ENCODE measurements at regions not wholly inside any gene's neighbourhood (a gene's known extent, or its start where the extent isn't known, plus 50 kb on each side); places are given as distances from the start of the nearest gene placed in this dataset.

DNA sequence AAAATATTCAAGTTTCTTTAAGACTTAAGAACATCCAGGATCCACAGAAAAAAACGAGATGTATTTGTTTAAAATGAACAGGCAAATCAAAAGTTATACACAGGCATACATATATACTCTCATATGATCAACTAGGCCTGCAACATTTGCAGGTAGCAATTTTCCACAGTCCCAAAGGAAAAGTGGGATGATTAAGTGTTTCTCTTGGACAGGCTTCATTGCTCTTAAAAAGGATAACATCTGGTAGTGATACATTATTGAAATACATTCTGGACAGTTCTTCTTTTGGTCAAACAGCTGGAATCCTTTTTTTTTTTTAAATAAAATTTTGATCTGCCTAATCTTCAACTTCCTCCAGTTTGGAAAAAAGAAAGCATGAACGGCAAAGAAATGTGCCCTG, 114.8 kb upstream of the TDRD3 start:
- TF ChIP-seq, protein P1, sequence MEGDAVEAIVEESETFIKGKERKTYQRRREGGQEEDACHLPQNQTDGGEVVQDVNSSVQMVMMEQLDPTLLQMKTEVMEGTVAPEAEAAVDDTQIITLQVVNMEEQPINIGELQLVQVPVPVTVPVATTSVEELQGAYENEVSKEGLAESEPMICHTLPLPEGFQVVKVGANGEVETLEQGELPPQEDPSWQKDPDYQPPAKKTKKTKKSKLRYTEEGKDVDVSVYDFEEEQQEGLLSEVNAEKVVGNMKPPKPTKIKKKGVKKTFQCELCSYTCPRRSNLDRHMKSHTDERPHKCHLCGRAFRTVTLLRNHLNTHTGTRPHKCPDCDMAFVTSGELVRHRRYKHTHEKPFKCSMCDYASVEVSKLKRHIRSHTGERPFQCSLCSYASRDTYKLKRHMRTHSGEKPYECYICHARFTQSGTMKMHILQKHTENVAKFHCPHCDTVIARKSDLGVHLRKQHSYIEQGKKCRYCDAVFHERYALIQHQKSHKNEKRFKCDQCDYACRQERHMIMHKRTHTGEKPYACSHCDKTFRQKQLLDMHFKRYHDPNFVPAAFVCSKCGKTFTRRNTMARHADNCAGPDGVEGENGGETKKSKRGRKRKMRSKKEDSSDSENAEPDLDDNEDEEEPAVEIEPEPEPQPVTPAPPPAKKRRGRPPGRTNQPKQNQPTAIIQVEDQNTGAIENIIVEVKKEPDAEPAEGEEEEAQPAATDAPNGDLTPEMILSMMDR (IDR thresholded peaks at IDR 0.05; ENCODE audit: low read length, missing control alignments) = no peak
- no peak for DNase-seq (ENCODE audit: low read depth)
- no peak overlapping the region for H3K4me3 ChIP-seq (replicated peaks; ENCODE audit: low read depth, low read length)

- H3K4me3 ChIP-seq (replicated peaks; ENCODE audit: low read depth, low read length) = no peak overlapping the region
- TF ChIP-seq, protein P1 (IDR thresholded peaks at IDR 0.05; ENCODE audit: low read length, missing control alignments) = no peak
- DNase-seq (ENCODE audit: low read depth) = no peak
Measured at GRCh38 chr13:60282708-60283107, 114.3 kb upstream of the TDRD3 start.

DNA sequence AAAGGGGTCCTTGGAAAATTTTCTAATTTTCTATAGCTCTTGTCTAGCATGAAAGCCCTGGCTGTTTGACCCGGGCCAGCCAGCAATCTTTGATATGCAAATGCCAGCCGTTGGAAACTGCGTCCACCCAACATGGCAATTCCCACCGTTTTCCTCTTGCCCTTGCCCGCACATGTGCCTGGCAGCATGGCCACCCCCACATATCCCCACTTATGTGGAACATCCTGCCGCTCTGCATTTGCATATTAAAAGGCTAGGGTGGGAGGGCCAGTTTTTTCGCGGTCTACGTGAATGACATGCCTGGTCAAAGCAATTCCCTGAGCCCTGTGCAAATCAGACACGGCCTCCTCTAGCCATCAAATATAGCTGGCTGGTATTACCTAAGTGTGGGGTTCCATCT, 110.3 kb upstream of the TDRD3 start:
- no peak for DNase-seq (ENCODE audit: low read depth)
- H3K4me3 ChIP-seq (replicated peaks; ENCODE audit: low read depth, low read length) = no peak overlapping the region
- TF ChIP-seq, protein P1 (IDR thresholded peaks at IDR 0.05; ENCODE audit: low read length, missing control alignments) = no peak

DNA sequence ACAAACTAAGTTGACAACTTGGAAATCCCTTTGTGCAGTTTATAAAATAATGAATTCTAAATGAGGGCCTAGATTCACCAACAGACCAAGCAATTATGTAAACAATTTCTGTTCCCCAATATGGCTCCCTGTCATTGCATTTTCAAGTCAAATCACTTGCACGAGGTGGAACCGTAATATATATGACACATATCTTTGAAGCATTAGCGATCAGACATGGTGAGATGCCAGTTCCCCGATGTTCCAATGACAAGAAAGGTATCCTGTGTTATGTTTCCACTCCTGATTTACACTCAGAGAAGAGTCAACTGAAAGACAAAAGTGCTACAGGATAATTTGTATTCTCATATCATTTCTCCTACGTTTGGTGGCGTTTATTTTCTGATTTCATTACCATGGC, 108.5 kb upstream of the TDRD3 start:
- TF ChIP-seq, protein P1 (IDR thresholded peaks at IDR 0.05; ENCODE audit: low read length, missing control alignments) = no peak
- no peak overlapping the region for H3K4me3 ChIP-seq (replicated peaks; ENCODE audit: low read depth, low read length)
- no peak for DNase-seq (ENCODE audit: low read depth)

DNA sequence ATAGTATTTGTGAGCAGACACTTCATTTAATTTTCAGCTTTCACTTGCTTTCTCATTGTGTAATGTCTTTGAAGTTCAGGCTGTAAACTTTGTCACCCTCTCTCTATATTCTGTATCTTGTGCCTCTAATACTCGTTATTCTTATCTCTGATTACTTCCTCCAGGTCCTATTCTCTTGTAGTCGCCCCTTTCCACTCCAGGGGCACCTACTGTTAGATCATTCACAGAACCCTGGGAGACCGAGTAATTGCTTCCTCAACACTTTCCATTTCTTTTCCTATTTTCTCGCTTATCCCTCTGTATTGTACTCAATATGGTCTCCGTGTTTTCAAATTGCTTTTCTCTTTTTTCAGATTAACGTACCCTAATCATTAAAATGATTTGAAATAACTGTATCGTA, 93.9 kb upstream of the TDRD3 start:
- TF ChIP-seq, protein P1 (IDR thresholded peaks at IDR 0.05; ENCODE audit: low read length, missing control alignments) = no peak
- no peak overlapping the region for H3K4me3 ChIP-seq (replicated peaks; ENCODE audit: low read depth, low read length)
- no peak for DNase-seq (ENCODE audit: low read depth)

DNA sequence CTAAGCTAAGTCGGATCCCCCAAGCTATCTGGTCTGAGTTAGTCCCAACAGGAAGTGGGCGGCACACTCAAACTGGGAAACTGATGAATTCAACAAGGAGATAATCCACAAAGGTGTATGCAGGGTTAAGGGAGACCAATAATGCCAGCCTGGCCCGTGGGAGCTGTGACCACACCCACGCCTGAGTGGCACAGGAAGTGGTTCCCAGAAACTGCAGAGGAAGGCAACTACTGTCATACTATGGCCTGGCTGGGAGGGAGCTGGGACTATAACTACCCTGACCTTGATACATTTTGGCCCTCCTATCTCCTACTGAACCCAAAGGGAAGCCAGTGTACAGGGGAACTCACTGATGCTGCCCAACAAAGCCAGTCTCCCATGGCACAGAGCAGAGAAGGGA, 85.5 kb upstream of the TDRD3 start:
- TF ChIP-seq, protein P1 (IDR thresholded peaks at IDR 0.05; ENCODE audit: low read length, missing control alignments) = no peak
- H3K4me3 ChIP-seq (replicated peaks; ENCODE audit: low read depth, low read length) = no peak overlapping the region
- DNase-seq (ENCODE audit: low read depth) = no peak

GRCh38 chr13:60312851-60313505, 84.0 kb upstream of the TDRD3 start:
- TF ChIP-seq, protein P1 (IDR thresholded peaks at IDR 0.05; ENCODE audit: low read length, missing control alignments) = no peak
- no peak for DNase-seq (ENCODE audit: low read depth)
- H3K4me3 ChIP-seq (replicated peaks; ENCODE audit: low read depth, low read length) = no peak overlapping the region
